ENCODE measurements at regions not wholly inside any gene's neighbourhood (a gene's known extent, or its start where the extent isn't known, plus 50 kb on each side); places are given as distances from the start of the nearest gene placed in this dataset.

DNA sequence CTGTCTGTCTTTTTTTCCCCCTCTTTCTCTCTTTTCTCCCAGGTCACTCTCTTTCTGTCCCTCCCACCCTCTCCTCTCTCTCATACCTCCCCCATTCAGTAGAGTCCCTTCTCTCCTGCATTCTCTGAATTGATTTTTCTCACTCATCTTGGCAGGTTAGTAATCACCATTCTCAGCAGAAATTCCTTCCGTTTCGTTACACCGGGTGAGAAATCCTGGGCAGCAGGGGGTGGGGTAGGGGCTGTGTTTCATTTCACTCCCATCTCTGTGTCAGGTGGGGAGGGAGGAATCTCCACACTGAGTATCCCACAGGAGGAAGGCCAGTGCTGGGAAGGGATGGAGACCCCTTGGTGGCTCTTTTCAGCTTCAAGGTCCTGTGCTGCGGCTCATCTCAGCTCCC is 253.5 kb downstream of the MIAT start:
- TF ChIP-seq, protein P1, sequence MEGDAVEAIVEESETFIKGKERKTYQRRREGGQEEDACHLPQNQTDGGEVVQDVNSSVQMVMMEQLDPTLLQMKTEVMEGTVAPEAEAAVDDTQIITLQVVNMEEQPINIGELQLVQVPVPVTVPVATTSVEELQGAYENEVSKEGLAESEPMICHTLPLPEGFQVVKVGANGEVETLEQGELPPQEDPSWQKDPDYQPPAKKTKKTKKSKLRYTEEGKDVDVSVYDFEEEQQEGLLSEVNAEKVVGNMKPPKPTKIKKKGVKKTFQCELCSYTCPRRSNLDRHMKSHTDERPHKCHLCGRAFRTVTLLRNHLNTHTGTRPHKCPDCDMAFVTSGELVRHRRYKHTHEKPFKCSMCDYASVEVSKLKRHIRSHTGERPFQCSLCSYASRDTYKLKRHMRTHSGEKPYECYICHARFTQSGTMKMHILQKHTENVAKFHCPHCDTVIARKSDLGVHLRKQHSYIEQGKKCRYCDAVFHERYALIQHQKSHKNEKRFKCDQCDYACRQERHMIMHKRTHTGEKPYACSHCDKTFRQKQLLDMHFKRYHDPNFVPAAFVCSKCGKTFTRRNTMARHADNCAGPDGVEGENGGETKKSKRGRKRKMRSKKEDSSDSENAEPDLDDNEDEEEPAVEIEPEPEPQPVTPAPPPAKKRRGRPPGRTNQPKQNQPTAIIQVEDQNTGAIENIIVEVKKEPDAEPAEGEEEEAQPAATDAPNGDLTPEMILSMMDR (conservative IDR thresholded peaks at IDR 0.05; ENCODE audit: low read depth) = no peak
- DNase-seq (ENCODE audit: low spot score) = no peak
- H3K27ac ChIP-seq = no peak overlapping the region
- CTCF ChIA-PET = interaction anchor here (0.6 kb wide), 1 partner anchor 685 kb away, joined by 5 read pairs; no protein-coding TSS in a partner anchor
- POLR2A ChIA-PET (ENCODE audit: low non-redundant PET) = no interaction called here

DNA sequence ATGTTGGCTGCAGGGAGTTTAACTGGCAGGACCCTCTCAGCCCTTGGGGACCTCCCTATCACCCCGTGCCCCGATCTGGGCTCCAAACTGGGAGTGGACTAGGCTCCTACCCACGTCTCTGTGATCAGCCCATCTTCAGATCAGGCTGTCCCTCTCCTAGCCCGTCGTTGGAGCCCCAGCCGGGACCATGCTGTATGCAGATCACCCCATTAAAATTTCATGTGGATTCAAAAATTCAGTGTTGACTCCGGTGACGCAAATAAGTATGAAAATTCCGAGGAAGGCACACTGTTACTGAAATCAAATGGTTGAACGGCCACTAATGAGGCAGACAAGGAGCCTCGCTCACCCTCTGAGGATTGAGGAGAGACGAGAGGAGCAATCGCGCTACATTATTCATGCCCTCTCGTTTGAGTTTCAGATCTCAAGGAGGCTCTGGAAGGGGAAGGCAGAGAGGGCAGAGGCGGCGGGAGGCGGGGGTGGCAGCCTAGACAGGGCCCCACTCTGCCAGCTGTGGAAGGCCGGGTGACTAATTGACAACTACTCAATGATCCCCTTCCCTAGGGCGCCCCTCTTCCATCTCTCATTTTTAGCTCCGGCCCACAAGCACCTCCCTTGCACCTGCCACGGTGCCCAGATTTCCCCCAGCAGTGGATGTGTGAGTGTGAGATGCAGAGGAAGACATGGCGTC is 255.4 kb downstream of the MIAT start:
- ChIA-PET POLR2A (ENCODE audit: low non-redundant PET) (no interaction called here), CTCF (no interaction called here)

DNA sequence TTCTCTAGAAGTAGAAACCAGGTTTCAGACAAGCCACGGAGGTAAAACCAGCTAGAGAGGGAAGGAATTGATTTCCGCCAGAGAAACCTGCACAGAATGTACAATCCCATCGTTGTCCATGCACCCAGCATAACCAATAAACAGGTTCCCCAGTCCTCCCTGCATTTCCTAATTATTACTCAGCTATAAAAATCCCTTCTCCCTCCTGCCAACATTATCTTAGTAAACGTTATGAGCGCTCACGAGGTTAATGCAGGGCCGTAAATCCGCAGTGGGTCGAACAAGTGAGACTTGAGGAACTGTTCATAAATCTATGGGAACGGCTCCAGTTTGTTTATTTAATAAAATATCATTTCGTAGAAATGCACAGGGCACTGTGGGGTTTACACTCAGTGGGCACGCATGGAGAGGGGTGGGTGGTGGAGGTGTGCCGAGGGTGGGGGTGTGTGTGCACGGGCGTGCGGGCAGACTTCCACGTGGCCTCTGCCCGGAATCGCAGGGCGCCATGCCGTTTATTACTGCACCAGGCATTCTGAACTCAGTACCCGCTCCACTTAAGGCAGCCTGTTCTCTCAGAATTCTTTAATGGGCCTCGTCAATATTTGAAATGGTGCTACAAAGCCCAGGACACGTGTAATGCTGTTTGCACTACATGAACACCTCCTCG is 257.3 kb downstream of the MIAT start:
- DNase-seq (ENCODE audit: low spot score) = no peak
- TF ChIP-seq, protein P1 (conservative IDR thresholded peaks at IDR 0.05; ENCODE audit: low read depth) = no peak
- ChIA-PET CTCF (no interaction called here), POLR2A (ENCODE audit: low non-redundant PET) (no interaction called here)
- H3K27ac ChIP-seq = no peak overlapping the region

More for the DNA sequence above, 255.4 kb downstream of the MIAT start:
- H3K27ac ChIP-seq = no peak overlapping the region
- no peak for DNase-seq (ENCODE audit: low spot score)
- TF ChIP-seq, protein P1 (conservative IDR thresholded peaks at IDR 0.05; ENCODE audit: low read depth) = no peak

DNA sequence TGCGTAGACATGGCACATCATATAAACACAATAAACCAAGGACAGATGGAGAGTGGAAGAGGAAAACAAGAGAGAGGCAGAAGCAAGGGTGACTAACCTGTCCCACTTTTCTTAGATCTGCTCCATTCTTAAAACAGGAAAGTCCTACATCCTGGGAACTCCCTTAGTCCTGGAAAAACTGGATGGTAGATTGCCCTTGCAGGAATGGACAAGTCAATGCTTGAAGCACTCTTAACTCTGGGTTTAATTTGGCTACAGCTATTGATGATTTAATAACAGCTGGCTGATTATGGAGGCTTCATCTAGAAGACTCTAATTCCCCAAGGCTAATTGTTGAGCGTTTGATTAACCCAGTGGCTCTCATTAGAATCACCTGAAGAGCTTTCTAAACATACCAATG is 258.8 kb downstream of the MIAT start:
- POLR2A ChIA-PET (ENCODE audit: low non-redundant PET) = no interaction called here
- CTCF ChIA-PET = interaction anchor here (0.6 to 0.8 kb wide), 3 partner anchors 13 to 79 kb away, joined by 3 read pairs; no protein-coding TSS in a partner anchor
- no peak overlapping the region for H3K27ac ChIP-seq
- TF ChIP-seq, protein P1 (conservative IDR thresholded peaks at IDR 0.05; ENCODE audit: low read depth) = no peak
- DNase-seq (ENCODE audit: low spot score) = no peak

DNA sequence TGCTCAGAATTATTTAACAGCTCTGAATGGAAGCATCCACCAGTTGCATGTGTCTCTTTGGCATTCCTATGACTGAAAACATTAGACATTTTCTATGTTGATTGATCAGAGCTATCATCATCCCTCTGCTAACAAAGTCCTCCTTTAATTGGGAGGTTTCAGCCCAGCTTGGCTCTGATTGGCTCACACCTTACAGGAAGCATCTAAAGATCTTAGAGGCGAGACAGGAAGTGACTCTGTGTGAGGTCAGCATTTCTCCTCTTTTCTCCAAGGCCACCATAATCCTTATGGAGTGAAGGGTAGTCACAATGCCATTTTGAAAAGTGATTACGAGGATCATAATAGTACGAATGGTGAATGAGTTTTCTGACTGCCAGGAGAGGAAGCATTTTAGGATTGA is 260.8 kb downstream of the MIAT start:
- ChIA-PET CTCF (no interaction called here), POLR2A (ENCODE audit: low non-redundant PET) (no interaction called here)
- H3K27ac ChIP-seq = no peak overlapping the region
- no peak for DNase-seq (ENCODE audit: low spot score)
- TF ChIP-seq, protein P1 (conservative IDR thresholded peaks at IDR 0.05; ENCODE audit: low read depth) = no peak

DNA sequence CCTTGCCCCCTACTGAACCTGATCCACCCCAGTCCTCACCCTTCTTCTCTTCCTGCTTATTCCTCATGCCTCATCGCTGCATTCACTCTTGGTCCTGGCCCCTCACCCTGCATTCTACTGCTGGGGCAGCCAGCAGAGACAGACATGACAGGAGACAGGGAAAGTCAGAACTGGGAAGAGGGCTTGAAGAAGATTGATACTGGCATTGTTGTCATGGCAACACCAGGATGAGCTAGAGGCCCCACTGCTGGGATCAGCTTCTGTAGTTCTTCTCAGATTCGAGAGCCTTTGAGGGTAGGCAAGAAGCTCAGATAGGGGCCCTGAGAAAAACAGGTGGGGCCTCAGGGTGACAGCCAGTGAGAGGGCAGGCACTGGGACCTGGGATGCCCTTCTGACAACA is 264.3 kb downstream of the MIAT start:
- TF ChIP-seq, protein P1 (conservative IDR thresholded peaks at IDR 0.05; ENCODE audit: low read depth) = no peak
- POLR2A ChIA-PET (ENCODE audit: low non-redundant PET) = no interaction called here
- CTCF ChIA-PET = no interaction called here
- DNase-seq (ENCODE audit: low spot score) = no peak
- no peak overlapping the region for H3K27ac ChIP-seq
